Fibroblast of lung (primary cell): ENCODE measurements at regions not wholly inside any gene's neighbourhood (a gene's known extent, or its start where the extent isn't known, plus 50 kb on each side); places are given as distances from the start of the nearest gene placed in this dataset.

Source experiments
- DNase-seq, 2 donors: peaks; one replicate each; pipeline versions ENCODE4 v3.0.0 to v3.0.0-alpha.2; 2010; ENCODE audit warnings: low read depth in 2 of 2
- H2AFZ ChIP-seq: 2 replicates; pipeline ENCODE4 v1.5.1; 2012; ENCODE audit warnings: low read length, control low read depth, inconsistent platforms
- H3K27ac ChIP-seq: 2 replicates; pipeline ENCODE4 v1.5.1; 2011; ENCODE audit warnings: low read length, control low read depth; ENCODE audit not compliant: insufficient read depth
- H3K27me3 ChIP-seq: 2 replicates; pipeline ENCODE4 v1.5.1; 2011; ENCODE audit warnings: mild to moderate bottlenecking, low read length; ENCODE audit not compliant: control insufficient read depth, insufficient read depth
- H3K36me3 ChIP-seq: 2 replicates; pipeline ENCODE4 v1.5.1; 2011; ENCODE audit warnings: low read length; ENCODE audit not compliant: control insufficient read depth, insufficient read depth
- H3K4me1 ChIP-seq: 2 replicates; pipeline ENCODE4 v1.5.1; 2011; ENCODE audit warnings: low read length; ENCODE audit not compliant: control insufficient read depth, insufficient read depth; ENCODE audit errors: extremely low read depth
- H3K4me2 ChIP-seq: 2 replicates; pipeline ENCODE4 v1.5.1; 2011; ENCODE audit warnings: low read length, control low read depth; ENCODE audit not compliant: insufficient read depth; ENCODE audit errors: extremely low read depth
- H3K4me3 ChIP-seq, 4 experiments: fragments of 200-600 bp in 1 of 4; sonication (generic) in 1 of 4; replicated peaks in 1 of 4; 2 replicates each; pipeline ENCODE4 v1.5.1; 2011 to 2016; ENCODE audit warnings: low read length in 4 of 4, low read depth in 3 of 4, mild to moderate bottlenecking in 3 of 4, control low read depth in 2 of 4, inconsistent platforms in 1 of 4, mixed read lengths in 1 of 4; ENCODE audit not compliant: insufficient read depth in 1 of 4; ENCODE audit errors: control extremely low read depth in 1 of 4
- H3K79me2 ChIP-seq: 2 replicates; pipeline ENCODE4 v1.5.1; 2012; ENCODE audit warnings: mild to moderate bottlenecking, low read length, inconsistent platforms; ENCODE audit not compliant: control insufficient read depth, insufficient read depth
- H3K9ac ChIP-seq: 2 replicates; pipeline ENCODE4 v1.5.1; 2011; ENCODE audit warnings: mild to moderate bottlenecking, low read length, control low read depth; ENCODE audit not compliant: insufficient read depth
- H3K9me3 ChIP-seq: 2 replicates; pipeline ENCODE4 v1.5.1; 2012; ENCODE audit warnings: low read depth, low read length; ENCODE audit not compliant: control insufficient read depth, insufficient read depth
- H4K20me1 ChIP-seq: 2 replicates; pipeline ENCODE4 v1.5.1; 2011; ENCODE audit warnings: low read length; ENCODE audit not compliant: control insufficient read depth, insufficient read depth; ENCODE audit errors: extremely low read depth
- EZH2 ChIP-seq: IDR thresholded peaks from 2 replicates; pipeline ENCODE4 v1.5.1; 2012; ENCODE audit warnings: low read length, control low read depth, mild to moderate bottlenecking; ENCODE audit errors: missing control alignments
- TF ChIP-seq, protein P1 (sequence below), 2 donors: IDR thresholded peaks in 1 of 2; conservative IDR thresholded peaks in 1 of 2; 1 replicate in 1 of 2; 2 replicates in 1 of 2; pipeline ENCODE4 v1.5.1; 2011 to 2012; ENCODE audit warnings: low read length in 2 of 2, control low read depth in 1 of 2, inconsistent platforms in 1 of 2, low read depth in 1 of 2, mild to moderate bottlenecking in 1 of 2

DNA sequence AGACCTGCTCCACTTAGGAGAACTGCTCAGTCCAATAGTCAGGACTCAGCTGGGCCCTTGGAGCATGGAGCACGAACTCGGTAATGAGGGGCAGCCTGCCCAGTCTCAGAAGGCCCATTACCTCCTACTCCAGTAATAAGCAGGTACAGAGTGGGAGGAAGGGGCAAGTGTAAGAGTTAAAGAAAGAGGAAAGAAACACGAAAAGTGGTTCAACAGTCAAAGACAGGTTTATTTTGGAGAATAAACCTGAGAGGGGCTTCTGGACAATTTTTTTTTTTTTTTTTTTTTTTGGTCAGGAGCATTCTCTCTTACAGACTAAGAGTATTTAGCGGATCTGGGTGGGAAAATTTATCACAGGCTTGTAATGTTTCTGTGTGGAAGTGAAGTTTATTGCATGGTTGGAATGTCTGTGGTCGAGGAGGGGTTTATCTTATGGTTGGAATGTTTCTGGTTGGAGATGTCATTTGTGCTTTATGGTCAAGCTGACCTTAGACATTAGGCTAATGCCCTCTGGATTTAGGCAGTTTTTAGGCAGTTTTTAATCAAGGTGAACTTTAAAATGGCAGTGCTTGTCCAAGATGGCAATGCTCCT is 340.1 kb downstream of the BCKDHB start:
- DNase-seq: no peak
- TF ChIP-seq EZH2: no peak
- TF ChIP-seq, protein P1, sequence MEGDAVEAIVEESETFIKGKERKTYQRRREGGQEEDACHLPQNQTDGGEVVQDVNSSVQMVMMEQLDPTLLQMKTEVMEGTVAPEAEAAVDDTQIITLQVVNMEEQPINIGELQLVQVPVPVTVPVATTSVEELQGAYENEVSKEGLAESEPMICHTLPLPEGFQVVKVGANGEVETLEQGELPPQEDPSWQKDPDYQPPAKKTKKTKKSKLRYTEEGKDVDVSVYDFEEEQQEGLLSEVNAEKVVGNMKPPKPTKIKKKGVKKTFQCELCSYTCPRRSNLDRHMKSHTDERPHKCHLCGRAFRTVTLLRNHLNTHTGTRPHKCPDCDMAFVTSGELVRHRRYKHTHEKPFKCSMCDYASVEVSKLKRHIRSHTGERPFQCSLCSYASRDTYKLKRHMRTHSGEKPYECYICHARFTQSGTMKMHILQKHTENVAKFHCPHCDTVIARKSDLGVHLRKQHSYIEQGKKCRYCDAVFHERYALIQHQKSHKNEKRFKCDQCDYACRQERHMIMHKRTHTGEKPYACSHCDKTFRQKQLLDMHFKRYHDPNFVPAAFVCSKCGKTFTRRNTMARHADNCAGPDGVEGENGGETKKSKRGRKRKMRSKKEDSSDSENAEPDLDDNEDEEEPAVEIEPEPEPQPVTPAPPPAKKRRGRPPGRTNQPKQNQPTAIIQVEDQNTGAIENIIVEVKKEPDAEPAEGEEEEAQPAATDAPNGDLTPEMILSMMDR (conservative IDR thresholded peaks at IDR 0.05 in 1 of 2, IDR thresholded peaks at IDR 0.05 in 1 of 2; ENCODE audit: low read depth in 1 of 2, low read length in 2 of 2): no peak

DNA sequence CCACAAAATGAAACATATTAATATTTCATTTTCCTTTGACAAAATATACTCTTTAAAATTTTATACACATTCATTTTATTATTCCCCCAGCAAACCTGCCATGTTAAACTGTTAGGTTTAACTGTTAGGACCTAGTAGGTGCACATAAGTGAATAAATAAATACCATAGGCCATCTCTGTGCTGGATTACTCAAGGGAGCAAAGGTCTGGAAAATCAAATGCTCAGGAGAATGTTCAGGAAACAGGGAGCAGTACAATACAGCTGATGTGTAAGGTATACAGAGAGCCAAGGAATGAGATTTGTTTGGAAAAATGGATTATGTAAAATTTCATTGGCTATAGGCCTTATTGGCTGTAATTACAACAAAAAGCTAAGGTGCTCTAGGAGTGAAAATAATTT is 339.3 kb downstream of the BCKDHB start:
- Histone ChIP-seq H3K79me2 (no peaks in the 10 kb centered on the region), H3K27ac (no peak overlapping the region), H3K4me2 (no peak overlapping the region), H3K9ac (no peak overlapping the region), H3K9me3 (no peaks in the 10 kb centered on the region), H3K27me3 (no peaks in the 10 kb centered on the region), H3K4me3 (no peak overlapping the region), H2AFZ (no peak overlapping the region), H3K36me3 (no peaks in the 10 kb centered on the region), H4K20me1 (no peaks in the 10 kb centered on the region), H3K4me1 (no peaks in the 10 kb centered on the region)
- DNase-seq: no peak
- TF ChIP-seq, protein P1 (conservative IDR thresholded peaks at IDR 0.05 in 1 of 2, IDR thresholded peaks at IDR 0.05 in 1 of 2; ENCODE audit: low read depth in 1 of 2, low read length in 2 of 2): no peak
- TF ChIP-seq EZH2: no peak

More for the DNA sequence above, 340.1 kb downstream of the BCKDHB start:
- Histone ChIP-seq H2AFZ (no peak overlapping the region), H3K79me2 (no peaks in the 10 kb centered on the region), H3K4me2 (no peak overlapping the region), H4K20me1 (no peaks in the 10 kb centered on the region), H3K4me3 (no peak overlapping the region), H3K36me3 (no peaks in the 10 kb centered on the region), H3K27ac (no peak overlapping the region), H3K4me1 (no peaks in the 10 kb centered on the region), H3K9ac (no peak overlapping the region), H3K27me3 (no peaks in the 10 kb centered on the region), H3K9me3 (no peaks in the 10 kb centered on the region)

- TF ChIP-seq, protein P1 (conservative IDR thresholded peaks at IDR 0.05 in 1 of 2, IDR thresholded peaks at IDR 0.05 in 1 of 2; ENCODE audit: low read depth in 1 of 2, low read length in 2 of 2): no peak
- TF ChIP-seq EZH2: no peak
- no peaks in the 10 kb centered on the region for H3K27me3 ChIP-seq
- H2AFZ ChIP-seq: no peak overlapping the region
- no peak overlapping the region for H3K4me2 ChIP-seq
- no peaks in the 10 kb centered on the region for H3K79me2 ChIP-seq
- H3K4me1 ChIP-seq: no peaks in the 10 kb centered on the region
- H4K20me1 ChIP-seq: no peaks in the 10 kb centered on the region
- no peak for DNase-seq
- no peaks in the 10 kb centered on the region for H3K36me3 ChIP-seq
- no peaks in the 10 kb centered on the region for H3K9me3 ChIP-seq
- no peak overlapping the region for H3K9ac ChIP-seq
- no peak overlapping the region for H3K4me3 ChIP-seq
- no peak overlapping the region for H3K27ac ChIP-seq
These were observed 335.9 kb downstream of the BCKDHB start for GRCh38 chr6:80442366-80442765.
